ENCODE measurements at regions not wholly inside any gene's neighbourhood (a gene's known extent, or its start where the extent isn't known, plus 50 kb on each side); places are given as distances from the start of the nearest gene placed in this dataset.

GRCh38 chr1:164452549-164452948 lies 106.4 kb upstream of the PBX1 start (continued):
- TF ChIP-seq, protein P1, sequence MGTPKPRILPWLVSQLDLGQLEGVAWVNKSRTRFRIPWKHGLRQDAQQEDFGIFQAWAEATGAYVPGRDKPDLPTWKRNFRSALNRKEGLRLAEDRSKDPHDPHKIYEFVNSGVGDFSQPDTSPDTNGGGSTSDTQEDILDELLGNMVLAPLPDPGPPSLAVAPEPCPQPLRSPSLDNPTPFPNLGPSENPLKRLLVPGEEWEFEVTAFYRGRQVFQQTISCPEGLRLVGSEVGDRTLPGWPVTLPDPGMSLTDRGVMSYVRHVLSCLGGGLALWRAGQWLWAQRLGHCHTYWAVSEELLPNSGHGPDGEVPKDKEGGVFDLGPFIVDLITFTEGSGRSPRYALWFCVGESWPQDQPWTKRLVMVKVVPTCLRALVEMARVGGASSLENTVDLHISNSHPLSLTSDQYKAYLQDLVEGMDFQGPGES (IDR thresholded peaks at IDR 0.05; ENCODE audit: low read depth, low read length) = no peak
- TF ChIP-seq RAD21 (IDR thresholded peaks at IDR 0.05; ENCODE audit: low read length) (no peak), EP300 (IDR thresholded peaks at IDR 0.05; ENCODE audit: borderline replicate concordance in 1 of 2, low read depth in 1 of 2, low read length in 1 of 2) (no peak), EZH2phosphoT487 (IDR thresholded peaks at IDR 0.05; ENCODE audit: borderline replicate concordance, low read depth) (no peak)

GRCh38 chr1:164456272-164456671 lies 102.7 kb upstream of the PBX1 start:
- Histone ChIP-seq H4K20me1 (ENCODE audit: insufficient read depth) (no peaks in the 10 kb centered on the region), H3K9ac (no peak overlapping the region), H3K36me3 (replicated peaks in 1 of 2; ENCODE audit: control insufficient read depth in 1 of 2, insufficient read depth in 2 of 2, low read length in 1 of 2) (no peaks in the 10 kb centered on the region), H3K4me2 (no peak overlapping the region), H3K27ac (ENCODE audit: low read depth in 2 of 2, low read length in 1 of 2) (no peak overlapping the region), H3K9me2 (no peaks in the 10 kb centered on the region), H3K27me3 (ENCODE audit: insufficient read depth) (no peaks in the 10 kb centered on the region), H3K9me3 (no peaks in the 10 kb centered on the region), H3F3A (replicated peaks; ENCODE audit: insufficient read depth) (no peaks in the 10 kb centered on the region), H3K4me1 (ENCODE audit: control insufficient read depth in 1 of 2, insufficient read depth in 2 of 2, low read depth in 1 of 2, low read length in 1 of 2) (no peaks in the 10 kb centered on the region), H3K79me2 (ENCODE audit: insufficient read depth) (no peaks in the 10 kb centered on the region), H3K4me3 (ENCODE audit: low read depth in 2 of 2, low read length in 1 of 2) (no peak overlapping the region), H2AFZ (ENCODE audit: low read depth) (no peak overlapping the region)
- 20% methylated on average over 1 of the region's 1 CpG for WGBS (ENCODE audit: low lambda C conversion rate)
- POLR2A ChIA-PET = no interaction called here
- TF ChIP-seq CHD2 (IDR thresholded peaks at IDR 0.05; ENCODE audit: low read length, partially characterized antibody) (no peak), POLR2AphosphoS5 (IDR thresholded peaks at IDR 0.05; ENCODE audit: low read depth, low read length) (no peak), TAF1 (IDR thresholded peaks at IDR 0.05; ENCODE audit: borderline replicate concordance, low read depth, low read length) (no peak), ELF1 (IDR thresholded peaks at IDR 0.05) (no peak), TCF12 (IDR thresholded peaks at IDR 0.05) (no peak), TEAD4 (IDR thresholded peaks at IDR 0.05; ENCODE audit: borderline replicate concordance, insufficient read depth) (no peak), SIN3A (IDR thresholded peaks at IDR 0.05; ENCODE audit: borderline replicate concordance, low read depth, low read length) (no peak), FOSL2 (IDR thresholded peaks at IDR 0.05; ENCODE audit: borderline replicate concordance, low read depth) (no peak), RAD21 (IDR thresholded peaks at IDR 0.05; ENCODE audit: low read length) (no peak), NFIC (IDR thresholded peaks at IDR 0.05; ENCODE audit: borderline replicate concordance) (no peak), EP300 (IDR thresholded peaks at IDR 0.05; ENCODE audit: borderline replicate concordance in 1 of 2, low read depth in 1 of 2, low read length in 1 of 2) (no peak), GATA2 (CRISPR knock-in tag; IDR thresholded peaks at IDR 0.05) (no peak), USF1 (IDR thresholded peaks at IDR 0.05; ENCODE audit: borderline replicate concordance, low read depth) (no peak), SMC3 (IDR thresholded peaks at IDR 0.05; ENCODE audit: low read depth, low read length) (no peak), FOXM1 (IDR thresholded peaks at IDR 0.05; ENCODE audit: low read depth) (no peak), FOXJ3 (CRISPR knock-in tag; IDR thresholded peaks at IDR 0.05) (no peak)
- TF ChIP-seq, protein P2, sequence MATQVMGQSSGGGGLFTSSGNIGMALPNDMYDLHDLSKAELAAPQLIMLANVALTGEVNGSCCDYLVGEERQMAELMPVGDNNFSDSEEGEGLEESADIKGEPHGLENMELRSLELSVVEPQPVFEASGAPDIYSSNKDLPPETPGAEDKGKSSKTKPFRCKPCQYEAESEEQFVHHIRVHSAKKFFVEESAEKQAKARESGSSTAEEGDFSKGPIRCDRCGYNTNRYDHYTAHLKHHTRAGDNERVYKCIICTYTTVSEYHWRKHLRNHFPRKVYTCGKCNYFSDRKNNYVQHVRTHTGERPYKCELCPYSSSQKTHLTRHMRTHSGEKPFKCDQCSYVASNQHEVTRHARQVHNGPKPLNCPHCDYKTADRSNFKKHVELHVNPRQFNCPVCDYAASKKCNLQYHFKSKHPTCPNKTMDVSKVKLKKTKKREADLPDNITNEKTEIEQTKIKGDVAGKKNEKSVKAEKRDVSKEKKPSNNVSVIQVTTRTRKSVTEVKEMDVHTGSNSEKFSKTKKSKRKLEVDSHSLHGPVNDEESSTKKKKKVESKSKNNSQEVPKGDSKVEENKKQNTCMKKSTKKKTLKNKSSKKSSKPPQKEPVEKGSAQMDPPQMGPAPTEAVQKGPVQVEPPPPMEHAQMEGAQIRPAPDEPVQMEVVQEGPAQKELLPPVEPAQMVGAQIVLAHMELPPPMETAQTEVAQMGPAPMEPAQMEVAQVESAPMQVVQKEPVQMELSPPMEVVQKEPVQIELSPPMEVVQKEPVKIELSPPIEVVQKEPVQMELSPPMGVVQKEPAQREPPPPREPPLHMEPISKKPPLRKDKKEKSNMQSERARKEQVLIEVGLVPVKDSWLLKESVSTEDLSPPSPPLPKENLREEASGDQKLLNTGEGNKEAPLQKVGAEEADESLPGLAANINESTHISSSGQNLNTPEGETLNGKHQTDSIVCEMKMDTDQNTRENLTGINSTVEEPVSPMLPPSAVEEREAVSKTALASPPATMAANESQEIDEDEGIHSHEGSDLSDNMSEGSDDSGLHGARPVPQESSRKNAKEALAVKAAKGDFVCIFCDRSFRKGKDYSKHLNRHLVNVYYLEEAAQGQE (IDR thresholded peaks at IDR 0.05; ENCODE audit: low read depth, low read length) = no peak
- TF ChIP-seq, protein P3, sequence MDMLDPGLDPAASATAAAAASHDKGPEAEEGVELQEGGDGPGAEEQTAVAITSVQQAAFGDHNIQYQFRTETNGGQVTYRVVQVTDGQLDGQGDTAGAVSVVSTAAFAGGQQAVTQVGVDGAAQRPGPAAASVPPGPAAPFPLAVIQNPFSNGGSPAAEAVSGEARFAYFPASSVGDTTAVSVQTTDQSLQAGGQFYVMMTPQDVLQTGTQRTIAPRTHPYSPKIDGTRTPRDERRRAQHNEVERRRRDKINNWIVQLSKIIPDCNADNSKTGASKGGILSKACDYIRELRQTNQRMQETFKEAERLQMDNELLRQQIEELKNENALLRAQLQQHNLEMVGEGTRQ (IDR thresholded peaks at IDR 0.05; ENCODE audit: borderline replicate concordance, low read depth, low read length) = no peak
- TF ChIP-seq, protein P4, sequence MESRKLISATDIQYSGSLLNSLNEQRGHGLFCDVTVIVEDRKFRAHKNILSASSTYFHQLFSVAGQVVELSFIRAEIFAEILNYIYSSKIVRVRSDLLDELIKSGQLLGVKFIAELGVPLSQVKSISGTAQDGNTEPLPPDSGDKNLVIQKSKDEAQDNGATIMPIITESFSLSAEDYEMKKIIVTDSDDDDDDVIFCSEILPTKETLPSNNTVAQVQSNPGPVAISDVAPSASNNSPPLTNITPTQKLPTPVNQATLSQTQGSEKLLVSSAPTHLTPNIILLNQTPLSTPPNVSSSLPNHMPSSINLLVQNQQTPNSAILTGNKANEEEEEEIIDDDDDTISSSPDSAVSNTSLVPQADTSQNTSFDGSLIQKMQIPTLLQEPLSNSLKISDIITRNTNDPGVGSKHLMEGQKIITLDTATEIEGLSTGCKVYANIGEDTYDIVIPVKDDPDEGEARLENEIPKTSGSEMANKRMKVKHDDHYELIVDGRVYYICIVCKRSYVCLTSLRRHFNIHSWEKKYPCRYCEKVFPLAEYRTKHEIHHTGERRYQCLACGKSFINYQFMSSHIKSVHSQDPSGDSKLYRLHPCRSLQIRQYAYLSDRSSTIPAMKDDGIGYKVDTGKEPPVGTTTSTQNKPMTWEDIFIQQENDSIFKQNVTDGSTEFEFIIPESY (IDR thresholded peaks at IDR 0.05; ENCODE audit: borderline replicate concordance, low read depth) = no peak
- TF ChIP-seq, protein P1 (IDR thresholded peaks at IDR 0.05; ENCODE audit: low read depth, low read length) = no peak
- DNase-seq = no peak
- CTCF ChIA-PET = interaction anchor here (0.7 kb wide), 1 partner anchor 1933 kb away, joined by 3 read pairs; no protein-coding TSS in a partner anchor

Measured in SK-N-SH (cell line).